Ishikawa (cell line): ENCODE measurements at regions not wholly inside any gene's neighbourhood (a gene's known extent, or its start where the extent isn't known, plus 50 kb on each side); places are given as distances from the start of the nearest gene placed in this dataset.

ENCODE experiments used
- CEBPB ChIP-seq: IDR thresholded peaks from 2 replicates; pipeline ENCODE4 v1.6.1; 2012
- CREB1 ChIP-seq: IDR thresholded peaks from 2 replicates; pipeline ENCODE4 v1.6.1; 2012; ENCODE audit warnings: low read depth
- EGR1 ChIP-seq: IDR thresholded peaks from 2 replicates; pipeline ENCODE4 v1.6.1; 2012
- EP300 ChIP-seq: IDR thresholded peaks from 2 replicates; pipeline ENCODE4 v1.6.1; 2012; ENCODE audit warnings: borderline replicate concordance
- FOXM1 ChIP-seq: IDR thresholded peaks from 2 replicates; pipeline ENCODE4 v1.6.1; 2012; ENCODE audit warnings: low read depth, borderline replicate concordance
- MAX ChIP-seq: IDR thresholded peaks from 2 replicates; pipeline ENCODE4 v1.6.1; 2012
- NFIC ChIP-seq: IDR thresholded peaks from 2 replicates; pipeline ENCODE4 v1.6.1; 2012
- RAD21 ChIP-seq: IDR thresholded peaks from 2 replicates; pipeline ENCODE4 v1.6.1; 2012; ENCODE audit warnings: low read depth
- REST ChIP-seq: IDR thresholded peaks from 2 replicates; pipeline ENCODE4 v1.6.1; 2012; ENCODE audit warnings: low read depth, mild to moderate bottlenecking
- TAF1 ChIP-seq: IDR thresholded peaks from 2 replicates; pipeline ENCODE4 v1.6.1; 2012; ENCODE audit warnings: low read depth, mild to moderate bottlenecking
- TCF12 ChIP-seq: IDR thresholded peaks from 2 replicates; pipeline ENCODE4 v1.6.1; 2012; ENCODE audit warnings: low read depth
- TEAD4 ChIP-seq: IDR thresholded peaks from 2 replicates; pipeline ENCODE4 v1.6.1; 2012
- USF1 ChIP-seq: IDR thresholded peaks from 2 replicates; pipeline ENCODE4 v1.6.1; 2012
- YY1 ChIP-seq: IDR thresholded peaks from 2 replicates; pipeline ENCODE4 v1.6.1; 2012; ENCODE audit warnings: low read depth
- ZBTB7A ChIP-seq: IDR thresholded peaks from 2 replicates; pipeline ENCODE4 v1.6.1; 2012; ENCODE audit warnings: low read depth

GRCh38 chr1:96509951-96510350, 211.6 kb upstream of the PTBP2 start:
- TF ChIP-seq ZBTB7A (no peak), TCF12 (no peak), EP300 (no peak), CEBPB (no peak), EGR1 (no peak), TAF1 (no peak), USF1 (no peak), NFIC (no peak), TEAD4 (no peak), CREB1 (no peak), RAD21 (no peak), YY1 (no peak), MAX (no peak)

GRCh38 chr1:96510391-96510790, 211.2 kb upstream of the PTBP2 start:
- TF ChIP-seq USF1 (no peak), CREB1 (no peak), YY1 (no peak), EP300 (no peak), ZBTB7A (no peak), CEBPB (no peak), FOXM1 (no peak), EGR1 (no peak), NFIC (no peak), RAD21 (no peak)

GRCh38 chr1:96510911-96511310, 210.7 kb upstream of the PTBP2 start:
- TF ChIP-seq CEBPB, result no peak
- no peak for TF ChIP-seq CREB1
- no peak for TF ChIP-seq TEAD4
- no peak for TF ChIP-seq NFIC
- TF ChIP-seq REST, result no peak
- TF ChIP-seq TCF12, result no peak
- TF ChIP-seq EGR1, result no peak
- no peak for TF ChIP-seq MAX
- no peak for TF ChIP-seq TAF1
- no peak for TF ChIP-seq ZBTB7A
- no peak for TF ChIP-seq EP300
- no peak for TF ChIP-seq YY1
- TF ChIP-seq RAD21, result no peak
- no peak for TF ChIP-seq FOXM1
- TF ChIP-seq USF1, result no peak

- no peak for TF ChIP-seq EGR1
These were observed 208.4 kb upstream of the PTBP2 start for GRCh38 chr1:96513136-96513535.

GRCh38 chr1:96515430-96515829, 206.2 kb upstream of the PTBP2 start:
- no peak for TF ChIP-seq MAX
- TF ChIP-seq TAF1, result no peak
- TF ChIP-seq REST, result no peak
- TF ChIP-seq CEBPB, result no peak
- TF ChIP-seq TEAD4, result no peak
- TF ChIP-seq FOXM1, result no peak

GRCh38 chr1:96515925-96516324, 205.7 kb upstream of the PTBP2 start:
- TF ChIP-seq USF1 (no peak), EGR1 (no peak), MAX (no peak), EP300 (no peak)
